ENCODE measurements at regions not wholly inside any gene's neighbourhood (a gene's known extent, or its start where the extent isn't known, plus 50 kb on each side); places are given as distances from the start of the nearest gene placed in this dataset.
A peak's percentile ranks its signal among the peaks of the same experiment; 100 is the strongest.

DNA sequence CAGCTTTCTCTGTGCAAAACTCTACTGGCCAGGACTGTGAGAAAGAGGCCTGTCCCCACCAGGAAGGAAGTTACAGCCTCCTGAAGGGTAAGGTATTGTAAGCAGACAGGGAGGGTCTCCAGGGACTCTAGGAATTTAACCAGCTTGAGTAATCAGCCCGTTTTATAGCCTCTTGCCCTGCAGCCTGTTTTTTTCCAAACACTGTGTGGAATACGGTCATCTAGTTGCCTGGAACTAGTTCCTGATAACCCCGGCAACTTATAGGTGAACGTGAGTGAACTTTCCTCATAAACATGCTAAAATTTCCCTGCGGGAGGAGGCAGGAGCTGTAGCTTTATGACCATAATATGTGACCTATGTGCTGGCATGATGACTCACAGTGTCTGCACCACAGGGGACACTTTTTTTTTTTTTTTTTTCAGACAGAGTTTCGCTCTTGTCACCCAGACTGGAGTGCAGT, 60.1 kb upstream of the DAZL start:
- no peak overlapping the region for H3K9ac ChIP-seq (ENCODE audit: insufficient read depth in 1 of 2, low read depth in 2 of 2, low read length in 2 of 2)
- peak in 1 of 4 experiments; percentile 16 for DNase-seq (ENCODE audit: extremely low read depth in 1 of 4, low spot score in 3 of 4)
- H3K9me3 ChIP-seq (replicated peaks; ENCODE audit: control insufficient read depth, insufficient read depth, low read depth, low read length) = no peaks in the 10 kb centered on the region
- WGBS (ENCODE audit: insufficient coverage, low coverage, missing lambda C conversion rate) = 2% methylated on average over 5 of the region's 6 CpGs
- ChIA-PET CTCF (ENCODE audit: low intra/inter-chr PET ratio) (no interaction called here), POLR2A (no interaction called here)
- H2AFZ ChIP-seq (ENCODE audit: low read depth, low read length) = no peak overlapping the region
- no peaks in the 10 kb centered on the region for H3K9me1 ChIP-seq (ENCODE audit: control insufficient read depth, insufficient read depth, low read length)
- H3K79me2 ChIP-seq (ENCODE audit: control insufficient read depth, insufficient read depth, low read length) = no peaks in the 10 kb centered on the region
- no peaks in the 10 kb centered on the region for H3K36me3 ChIP-seq (ENCODE audit: control insufficient read depth, insufficient read depth, low read length)
- no peak overlapping the region for H3K27ac ChIP-seq (ENCODE audit: extremely low read depth, low read depth, low read length)
- H4K20me1 ChIP-seq (replicated peaks; ENCODE audit: control insufficient read depth, insufficient read depth, low read length) = no peaks in the 10 kb centered on the region
- no peak for FAIRE-seq
- no peak overlapping the region for H3K4me3 ChIP-seq
- no TSS peak for BruUV-seq (replicated peaks)
- H3K4me1 ChIP-seq (replicated peaks in 1 of 2; ENCODE audit: control insufficient read depth in 2 of 2, insufficient read depth in 2 of 2, low read length in 2 of 2) = no peaks in the 10 kb centered on the region
- in situ Hi-C loops (cut with MboI) = no loop called here
- peak; percentile 46 for ATAC-seq
- TF ChIP-seq, protein P1, sequence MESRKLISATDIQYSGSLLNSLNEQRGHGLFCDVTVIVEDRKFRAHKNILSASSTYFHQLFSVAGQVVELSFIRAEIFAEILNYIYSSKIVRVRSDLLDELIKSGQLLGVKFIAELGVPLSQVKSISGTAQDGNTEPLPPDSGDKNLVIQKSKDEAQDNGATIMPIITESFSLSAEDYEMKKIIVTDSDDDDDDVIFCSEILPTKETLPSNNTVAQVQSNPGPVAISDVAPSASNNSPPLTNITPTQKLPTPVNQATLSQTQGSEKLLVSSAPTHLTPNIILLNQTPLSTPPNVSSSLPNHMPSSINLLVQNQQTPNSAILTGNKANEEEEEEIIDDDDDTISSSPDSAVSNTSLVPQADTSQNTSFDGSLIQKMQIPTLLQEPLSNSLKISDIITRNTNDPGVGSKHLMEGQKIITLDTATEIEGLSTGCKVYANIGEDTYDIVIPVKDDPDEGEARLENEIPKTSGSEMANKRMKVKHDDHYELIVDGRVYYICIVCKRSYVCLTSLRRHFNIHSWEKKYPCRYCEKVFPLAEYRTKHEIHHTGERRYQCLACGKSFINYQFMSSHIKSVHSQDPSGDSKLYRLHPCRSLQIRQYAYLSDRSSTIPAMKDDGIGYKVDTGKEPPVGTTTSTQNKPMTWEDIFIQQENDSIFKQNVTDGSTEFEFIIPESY (CRISPR knock-in tag; IDR thresholded peaks at IDR 0.05) = no peak
- TF ChIP-seq XRCC4 (IDR thresholded peaks at IDR 0.05; ENCODE audit: extremely low read depth, insufficient read depth, insufficient read length) = no peak
- no peak for TF ChIP-seq ZNF24 (IDR thresholded peaks at IDR 0.05)
- TF ChIP-seq, protein P2, sequence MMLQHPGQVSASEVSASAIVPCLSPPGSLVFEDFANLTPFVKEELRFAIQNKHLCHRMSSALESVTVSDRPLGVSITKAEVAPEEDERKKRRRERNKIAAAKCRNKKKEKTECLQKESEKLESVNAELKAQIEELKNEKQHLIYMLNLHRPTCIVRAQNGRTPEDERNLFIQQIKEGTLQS (IDR thresholded peaks at IDR 0.05) = peak; percentile 40
- TF ChIP-seq, protein P2 (CRISPR knock-in tag; conservative IDR thresholded peaks at IDR 0.05) = no peak
- no peak for TF ChIP-seq ZNF589 (CRISPR knock-in tag; IDR thresholded peaks at IDR 0.05; ENCODE audit: low read depth)
- TF ChIP-seq, protein P3, sequence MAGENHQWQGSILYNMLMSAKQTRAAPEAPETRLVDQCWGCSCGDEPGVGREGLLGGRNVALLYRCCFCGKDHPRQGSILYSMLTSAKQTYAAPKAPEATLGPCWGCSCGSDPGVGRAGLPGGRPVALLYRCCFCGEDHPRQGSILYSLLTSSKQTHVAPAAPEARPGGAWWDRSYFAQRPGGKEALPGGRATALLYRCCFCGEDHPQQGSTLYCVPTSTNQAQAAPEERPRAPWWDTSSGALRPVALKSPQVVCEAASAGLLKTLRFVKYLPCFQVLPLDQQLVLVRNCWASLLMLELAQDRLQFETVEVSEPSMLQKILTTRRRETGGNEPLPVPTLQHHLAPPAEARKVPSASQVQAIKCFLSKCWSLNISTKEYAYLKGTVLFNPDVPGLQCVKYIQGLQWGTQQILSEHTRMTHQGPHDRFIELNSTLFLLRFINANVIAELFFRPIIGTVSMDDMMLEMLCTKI (IDR thresholded peaks at IDR 0.05; ENCODE audit: partially characterized antibody) = no peak
- TF ChIP-seq FOSL1 (tag; conservative IDR thresholded peaks at IDR 0.05) = peak; percentile 56
- no peak for TF ChIP-seq CC2D1A (IDR thresholded peaks at IDR 0.05)
- no peak for TF ChIP-seq FOXA1 (IDR thresholded peaks at IDR 0.05; ENCODE audit: borderline replicate concordance)
- TF ChIP-seq, protein P4, sequence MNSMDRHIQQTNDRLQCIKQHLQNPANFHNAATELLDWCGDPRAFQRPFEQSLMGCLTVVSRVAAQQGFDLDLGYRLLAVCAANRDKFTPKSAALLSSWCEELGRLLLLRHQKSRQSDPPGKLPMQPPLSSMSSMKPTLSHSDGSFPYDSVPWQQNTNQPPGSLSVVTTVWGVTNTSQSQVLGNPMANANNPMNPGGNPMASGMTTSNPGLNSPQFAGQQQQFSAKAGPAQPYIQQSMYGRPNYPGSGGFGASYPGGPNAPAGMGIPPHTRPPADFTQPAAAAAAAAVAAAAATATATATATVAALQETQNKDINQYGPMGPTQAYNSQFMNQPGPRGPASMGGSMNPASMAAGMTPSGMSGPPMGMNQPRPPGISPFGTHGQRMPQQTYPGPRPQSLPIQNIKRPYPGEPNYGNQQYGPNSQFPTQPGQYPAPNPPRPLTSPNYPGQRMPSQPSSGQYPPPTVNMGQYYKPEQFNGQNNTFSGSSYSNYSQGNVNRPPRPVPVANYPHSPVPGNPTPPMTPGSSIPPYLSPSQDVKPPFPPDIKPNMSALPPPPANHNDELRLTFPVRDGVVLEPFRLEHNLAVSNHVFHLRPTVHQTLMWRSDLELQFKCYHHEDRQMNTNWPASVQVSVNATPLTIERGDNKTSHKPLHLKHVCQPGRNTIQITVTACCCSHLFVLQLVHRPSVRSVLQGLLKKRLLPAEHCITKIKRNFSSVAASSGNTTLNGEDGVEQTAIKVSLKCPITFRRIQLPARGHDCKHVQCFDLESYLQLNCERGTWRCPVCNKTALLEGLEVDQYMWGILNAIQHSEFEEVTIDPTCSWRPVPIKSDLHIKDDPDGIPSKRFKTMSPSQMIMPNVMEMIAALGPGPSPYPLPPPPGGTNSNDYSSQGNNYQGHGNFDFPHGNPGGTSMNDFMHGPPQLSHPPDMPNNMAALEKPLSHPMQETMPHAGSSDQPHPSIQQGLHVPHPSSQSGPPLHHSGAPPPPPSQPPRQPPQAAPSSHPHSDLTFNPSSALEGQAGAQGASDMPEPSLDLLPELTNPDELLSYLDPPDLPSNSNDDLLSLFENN (IDR thresholded peaks at IDR 0.05; ENCODE audit: low read depth in 2 of 2, low read length in 2 of 2) = no peak
- TF ChIP-seq RHOXF2B (CRISPR knock-in tag; conservative IDR thresholded peaks at IDR 0.05) = no peak
- no peak for TF ChIP-seq CBX2 (IDR thresholded peaks at IDR 0.05; ENCODE audit: insufficient read depth, low read length, poor library complexity, severe bottlenecking)
- TF ChIP-seq NFXL1 (CRISPR knock-in tag; IDR thresholded peaks at IDR 0.05) = no peak
- TF ChIP-seq ZNF384 (IDR thresholded peaks at IDR 0.05; ENCODE audit: low read depth, low read length) = peak; percentile 62; the same call in 1 of the 2 replicates
- TF ChIP-seq GTF2E2 (tag; IDR thresholded peaks at IDR 0.05) = no peak
- H3K4me2 ChIP-seq (ENCODE audit: insufficient read depth, low read length) = no peak overlapping the region
- H3K27me3 ChIP-seq (ENCODE audit: control insufficient read depth in 2 of 2, insufficient read depth in 2 of 2, low read length in 2 of 2) = peaks cover 0 to 3% of the 10 kb centered on the region in 2 experiments; a peak in 1 of 5 replicates
- intact Hi-C loops (cut with micrococcal nuclease) = no loop called here

All from K562 (cell line).